Activated naive CD4-positive, alpha-beta T cell treated with anti-CD3 and anti-CD28 coated beads, Interleukin-2, amount 50 U/mL, for 16 hours (primary cell): ENCODE measurements at regions not wholly inside any gene's neighbourhood (a gene's known extent, or its start where the extent isn't known, plus 50 kb on each side); places are given as distances from the start of the nearest gene placed in this dataset.
"Not testable (repeated sequence)": the region's sequence is repeated elsewhere in the genome, so short reads cannot be mapped to it uniquely, and the experiment has no call there.

Experiments used
- DNase-seq: peaks from one replicate; pipeline ENCODE4 v3.0.0-alpha.2; 2020

DNA sequence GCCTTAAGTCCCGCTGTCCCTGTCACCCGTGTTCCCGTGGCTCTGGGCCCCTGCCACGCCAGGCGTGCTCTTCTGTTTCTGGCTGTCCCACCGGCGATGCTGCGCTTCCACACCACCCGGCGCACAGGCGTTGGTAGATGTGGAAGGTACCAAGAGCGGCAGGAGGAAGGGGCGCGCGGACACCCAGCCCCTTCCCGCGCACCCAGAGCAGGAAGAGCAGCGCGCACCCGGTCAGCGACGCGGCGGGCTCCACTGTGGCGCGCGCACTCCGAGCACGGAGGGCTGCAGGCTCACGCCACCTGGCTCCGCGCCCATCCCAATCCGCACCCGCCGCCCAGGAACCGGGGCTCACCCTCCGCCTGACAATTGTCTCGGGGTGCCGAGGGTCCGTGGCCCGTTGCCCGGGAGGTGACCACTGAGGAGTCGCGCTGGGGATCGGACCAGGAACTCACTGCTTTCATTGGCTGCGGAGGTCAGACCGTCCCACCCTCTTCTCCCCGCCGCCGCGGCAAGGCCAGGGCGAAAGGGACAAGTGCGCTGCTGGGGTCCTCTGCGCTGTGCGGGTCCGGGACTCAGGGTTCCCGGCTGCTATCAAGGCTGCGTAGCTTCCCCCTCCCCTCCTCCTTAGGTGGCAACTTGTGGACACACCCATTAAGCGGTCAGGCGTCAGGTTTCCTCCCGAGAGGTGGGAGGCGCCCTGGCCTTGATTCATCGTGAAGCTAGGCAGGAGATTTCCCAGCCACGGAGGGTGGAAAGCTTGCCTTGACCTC lies 121.6 kb upstream of the ZNF92 start:
- no peak for DNase-seq

GRCh38 chr7:65250697-65251395 lies 122.8 kb upstream of the ZNF92 start:
- no peak for DNase-seq

DNA sequence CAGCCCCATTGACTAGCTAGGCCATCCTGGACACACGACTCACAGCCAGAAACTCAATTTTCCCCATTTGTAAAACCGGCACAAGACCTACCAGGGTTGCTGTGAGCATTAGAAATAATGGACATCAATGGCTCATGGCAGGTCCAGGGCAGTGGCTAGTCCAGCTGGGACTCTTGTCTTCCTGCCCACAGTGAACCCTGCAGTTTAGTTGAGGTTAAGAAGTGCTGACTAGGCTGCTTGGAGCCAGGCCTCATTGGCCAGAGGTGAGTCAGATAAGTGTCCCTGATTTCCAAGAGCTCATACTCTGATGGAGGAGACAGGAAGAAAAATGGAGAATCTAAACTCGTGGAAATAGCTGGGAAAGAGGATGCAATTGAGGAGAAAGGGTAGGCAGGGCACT lies 123.4 kb upstream of the ZNF92 start:
- no peak for DNase-seq

GRCh38 chr7:65247491-65247890 lies 126.2 kb upstream of the ZNF92 start:
- no peak for DNase-seq

- no peak for DNase-seq
Measured at GRCh38 chr7:65239707-65240352, 133.8 kb upstream of the ZNF92 start.

DNA sequence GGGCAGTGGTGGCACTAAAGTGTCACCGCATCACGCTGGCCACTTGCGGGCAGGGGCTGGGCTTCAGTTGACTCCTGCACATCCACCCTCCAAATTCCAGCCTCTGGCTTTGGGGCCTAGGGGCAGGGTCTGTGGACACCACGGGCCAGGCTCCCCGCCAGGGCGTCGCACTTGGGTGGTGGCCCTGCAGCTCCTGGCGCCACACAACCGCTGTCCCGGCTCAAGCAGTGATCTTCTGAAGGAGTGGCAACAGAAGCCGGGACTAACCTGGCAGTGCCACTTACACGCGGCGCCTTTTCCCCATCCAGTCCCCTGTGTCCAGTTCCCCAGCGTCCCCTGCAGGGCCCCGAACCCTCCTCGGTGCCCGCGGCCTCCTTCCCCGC lies 134.3 kb upstream of the ZNF92 start:
- no peak for DNase-seq

GRCh38 chr7:65238785-65239184 lies 134.9 kb upstream of the ZNF92 start:
- no peak for DNase-seq

DNA sequence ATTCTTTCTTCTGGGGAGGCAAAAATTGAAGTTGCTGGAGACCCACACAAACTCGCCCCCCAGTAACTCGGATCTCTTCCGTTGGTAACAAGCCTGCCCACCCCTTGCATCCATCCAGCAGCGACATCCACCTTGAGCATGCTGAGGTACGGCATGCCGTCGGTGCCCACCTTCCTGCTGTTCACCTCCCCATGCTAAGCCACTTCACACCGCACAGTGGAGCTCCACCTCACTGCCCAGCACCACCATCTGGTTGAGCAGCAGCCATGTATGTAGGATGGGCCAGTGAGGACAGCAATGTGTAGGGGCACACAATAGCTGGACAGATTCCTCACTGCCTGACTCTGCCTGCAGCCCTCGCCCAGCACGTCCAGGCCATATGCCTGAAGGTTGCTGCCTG lies 138.1 kb upstream of the ZNF92 start:
- no peak for DNase-seq

DNA sequence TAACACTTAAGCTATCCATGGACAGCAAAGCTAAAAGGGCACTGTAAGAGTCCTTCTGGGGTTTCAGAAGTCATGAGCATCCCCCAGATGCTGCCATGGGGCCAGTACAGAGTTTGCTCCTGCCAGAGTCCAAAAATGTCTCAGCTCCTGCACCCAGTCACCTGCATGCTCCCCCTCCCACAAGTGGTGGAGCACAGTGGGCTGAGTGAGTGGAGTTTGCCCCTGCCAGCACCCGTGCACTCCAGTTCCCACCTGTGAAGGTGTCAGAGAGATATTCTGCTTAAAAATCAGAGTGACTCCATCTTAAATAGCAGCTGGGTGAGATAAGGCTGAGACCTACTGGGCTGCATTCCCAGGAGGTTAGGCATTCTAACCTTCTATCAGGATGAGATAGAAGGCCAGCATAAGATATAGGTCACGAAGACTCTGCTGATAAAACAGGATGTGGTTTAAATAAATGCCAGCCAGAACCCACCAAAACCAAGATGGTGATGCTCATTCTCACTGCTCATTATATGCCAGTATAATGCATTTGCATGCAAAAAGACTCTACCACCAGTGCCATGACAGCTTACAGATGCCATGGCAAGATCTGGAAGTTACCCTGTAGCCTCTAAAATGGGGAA lies 140.1 kb upstream of the ZNF92 start:
- DNase-seq = no peak

GRCh38 chr7:65230231-65230630 lies 143.4 kb upstream of the ZNF92 start:
- no peak for DNase-seq

GRCh38 chr7:65225422-65226006 lies 148.1 kb upstream of the ZNF92 start:
- DNase-seq = no peak

- DNase-seq = no peak
Measured at GRCh38 chr7:65222655-65223054, 151.0 kb upstream of the ZNF92 start.

DNA sequence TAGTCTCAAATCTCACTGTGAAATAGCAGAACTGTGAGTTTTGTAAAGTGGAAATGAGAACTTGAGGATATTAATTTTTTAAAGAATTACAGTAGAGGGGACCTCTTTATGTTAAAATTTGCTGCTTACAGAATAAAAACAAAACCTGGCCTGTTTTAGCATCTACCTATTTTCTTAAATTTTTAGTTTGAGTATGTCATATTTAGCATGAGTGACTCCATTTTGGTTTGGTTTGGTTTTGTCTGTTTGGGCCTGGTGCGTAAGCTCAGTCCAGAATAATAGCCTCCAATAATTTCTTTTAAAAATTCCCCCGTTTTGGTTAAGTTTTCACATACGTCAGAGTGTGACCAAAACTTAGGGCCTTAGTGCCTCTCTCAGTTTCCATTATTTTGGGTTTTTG lies 152.0 kb upstream of the ZNF92 start:
- DNase-seq = no peak

- DNase-seq = no peak
Measured at GRCh38 chr7:65219623-65220022, 154.0 kb upstream of the ZNF92 start.

GRCh38 chr7:65216469-65216868 lies 157.2 kb upstream of the ZNF92 start:
- DNase-seq = peak; percentile 31

DNA sequence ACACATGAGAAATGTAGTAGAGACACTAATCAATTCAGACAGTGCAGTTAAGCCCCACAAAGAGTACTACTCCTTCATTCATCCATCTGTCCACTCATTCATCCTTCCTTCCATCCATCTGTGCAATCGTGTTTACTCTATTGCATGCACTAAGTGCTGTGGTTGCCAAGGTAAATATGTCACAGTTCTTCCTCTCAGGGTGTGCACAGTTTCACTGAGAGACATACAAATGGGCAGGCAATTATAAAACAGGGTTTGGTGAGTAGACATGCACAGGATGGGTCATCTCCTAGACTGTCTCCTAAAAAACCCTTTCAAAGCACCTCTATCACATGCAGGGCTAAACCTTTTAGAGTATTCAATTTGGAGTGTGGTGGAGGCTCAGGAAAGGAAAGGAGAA lies 160.4 kb upstream of the ZNF92 start:
- not testable (repeated sequence) for DNase-seq

GRCh38 chr7:65199221-65199620 lies 174.4 kb upstream of the ZNF92 start:
- not testable (repeated sequence) for DNase-seq

GRCh38 chr7:65193334-65194058 lies 180.2 kb upstream of the ZNF92 start:
- not testable (repeated sequence) for DNase-seq

DNA sequence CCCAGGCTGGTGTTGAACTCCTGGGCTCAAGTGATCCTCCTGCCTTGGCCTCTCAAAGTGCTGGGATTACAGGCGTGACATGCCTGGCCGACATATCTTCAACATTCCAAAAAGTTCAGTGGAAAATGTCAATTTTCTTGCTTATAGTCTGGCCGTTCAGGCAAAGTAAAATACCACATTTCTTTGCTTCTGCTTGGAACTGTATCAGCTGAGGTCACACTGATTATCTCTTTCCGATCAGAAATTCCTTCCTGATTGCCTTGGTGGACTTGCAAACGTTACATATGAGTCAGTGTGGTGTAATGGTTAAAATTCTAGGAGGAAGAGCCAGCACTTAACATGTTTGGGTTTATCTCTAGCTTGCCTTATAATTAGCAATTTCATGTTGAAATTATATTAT lies 170.6 kb upstream of the ERV3-1 start:
- not testable (repeated sequence) for DNase-seq

DNA sequence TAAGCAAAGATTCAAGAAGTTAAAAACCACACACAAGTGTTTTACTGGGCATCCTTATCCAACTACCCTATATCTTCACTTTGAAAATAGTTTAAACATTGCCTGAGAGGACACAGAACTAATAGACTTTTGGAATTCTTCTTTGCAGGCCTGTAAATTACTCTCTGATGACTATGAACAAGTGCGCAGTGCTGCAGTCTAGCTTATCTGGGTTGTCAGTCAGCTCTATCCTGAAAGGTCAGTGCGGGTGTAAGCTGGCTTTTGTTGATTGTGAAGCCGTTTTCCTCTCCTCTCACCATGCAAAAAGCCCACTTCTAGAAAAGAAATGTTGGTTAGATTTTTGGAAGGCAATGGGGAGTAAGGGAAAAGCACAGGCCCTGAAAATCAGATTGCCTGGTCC lies 143.6 kb upstream of the ERV3-1 start:
- not testable (repeated sequence) for DNase-seq

GRCh38 chr7:65146118-65146914 lies 139.8 kb upstream of the ERV3-1 start:
- not testable (repeated sequence) for DNase-seq

- not testable (repeated sequence) for DNase-seq
Measured at GRCh38 chr7:65145710-65146109, 139.2 kb upstream of the ERV3-1 start.
